ENCODE measurements at regions not wholly inside any gene's neighbourhood (a gene's known extent, or its start where the extent isn't known, plus 50 kb on each side); places are given as distances from the start of the nearest gene placed in this dataset.

DNA sequence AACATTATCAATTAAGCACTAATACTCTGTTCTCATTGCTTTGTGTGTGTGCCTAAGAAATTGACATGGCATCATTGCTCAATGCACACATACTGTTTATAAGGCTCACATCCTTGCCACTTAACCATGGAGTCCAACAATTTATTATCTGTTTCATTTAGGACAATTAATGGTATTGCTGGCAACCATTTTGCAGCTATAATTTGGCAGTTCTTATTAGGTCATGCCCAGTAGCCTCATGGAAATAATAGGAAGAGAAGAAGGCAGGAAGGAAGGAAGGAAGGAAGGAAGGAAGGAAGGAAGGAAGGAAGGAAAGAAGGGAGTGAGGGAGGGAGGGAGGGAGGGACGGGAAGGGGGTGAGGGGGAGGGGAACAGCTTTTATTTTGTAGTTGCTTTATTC is 285.5 kb upstream of the SLC24A2 start:
- Mint-ChIP-seq H3K4me1 (no peaks in the 10 kb centered on the region), H3K4me3 (no peak overlapping the region), H3K27me3 (ENCODE audit: low read depth) (no peaks in the 10 kb centered on the region), H3K9me3 (peaks cover 3% of the 10 kb centered on the region; the same call in 1 of the 2 replicates), H3K36me3 (no peaks in the 10 kb centered on the region), H3K27ac (no peak overlapping the region)
- CTCF ChIA-PET: interaction anchor here (0.6 kb wide), 1 partner anchor 350 kb away, joined by 4 read pairs; no protein-coding TSS in a partner anchor
- ATAC-seq (no peak), DNase-seq (ENCODE audit: low spot score) (no peak)
- POLR2A ChIA-PET: no interaction called here
- TF ChIP-seq SMAD3 (CRISPR knock-in tag; IDR thresholded peaks at IDR 0.05; ENCODE audit: borderline replicate concordance) (no peak), HMGA2 (CRISPR knock-in tag; IDR thresholded peaks at IDR 0.05) (no peak), TP53 (CRISPR knock-in tag; IDR thresholded peaks at IDR 0.05) (no peak), ZNF317 (CRISPR knock-in tag; IDR thresholded peaks at IDR 0.05; ENCODE audit: borderline replicate concordance, low read depth) (no peak), PRRX2 (CRISPR knock-in tag; IDR thresholded peaks at IDR 0.05) (no peak), ATF1 (CRISPR knock-in tag; IDR thresholded peaks at IDR 0.05) (no peak), OVOL2 (CRISPR knock-in tag; IDR thresholded peaks at IDR 0.05; ENCODE audit: borderline replicate concordance) (no peak), SOX15 (CRISPR knock-in tag; IDR thresholded peaks at IDR 0.05) (no peak), RORB (CRISPR knock-in tag; IDR thresholded peaks at IDR 0.05) (no peak), ELF4 (CRISPR knock-in tag; IDR thresholded peaks at IDR 0.05; ENCODE audit: low read depth) (no peak)
- TF ChIP-seq, protein P1, sequence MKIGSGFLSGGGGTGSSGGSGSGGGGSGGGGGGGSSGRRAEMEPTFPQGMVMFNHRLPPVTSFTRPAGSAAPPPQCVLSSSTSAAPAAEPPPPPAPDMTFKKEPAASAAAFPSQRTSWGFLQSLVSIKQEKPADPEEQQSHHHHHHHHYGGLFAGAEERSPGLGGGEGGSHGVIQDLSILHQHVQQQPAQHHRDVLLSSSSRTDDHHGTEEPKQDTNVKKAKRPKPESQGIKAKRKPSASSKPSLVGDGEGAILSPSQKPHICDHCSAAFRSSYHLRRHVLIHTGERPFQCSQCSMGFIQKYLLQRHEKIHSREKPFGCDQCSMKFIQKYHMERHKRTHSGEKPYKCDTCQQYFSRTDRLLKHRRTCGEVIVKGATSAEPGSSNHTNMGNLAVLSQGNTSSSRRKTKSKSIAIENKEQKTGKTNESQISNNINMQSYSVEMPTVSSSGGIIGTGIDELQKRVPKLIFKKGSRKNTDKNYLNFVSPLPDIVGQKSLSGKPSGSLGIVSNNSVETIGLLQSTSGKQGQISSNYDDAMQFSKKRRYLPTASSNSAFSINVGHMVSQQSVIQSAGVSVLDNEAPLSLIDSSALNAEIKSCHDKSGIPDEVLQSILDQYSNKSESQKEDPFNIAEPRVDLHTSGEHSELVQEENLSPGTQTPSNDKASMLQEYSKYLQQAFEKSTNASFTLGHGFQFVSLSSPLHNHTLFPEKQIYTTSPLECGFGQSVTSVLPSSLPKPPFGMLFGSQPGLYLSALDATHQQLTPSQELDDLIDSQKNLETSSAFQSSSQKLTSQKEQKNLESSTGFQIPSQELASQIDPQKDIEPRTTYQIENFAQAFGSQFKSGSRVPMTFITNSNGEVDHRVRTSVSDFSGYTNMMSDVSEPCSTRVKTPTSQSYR (CRISPR knock-in tag; IDR thresholded peaks at IDR 0.05): no peak
- TF ChIP-seq, protein P2, sequence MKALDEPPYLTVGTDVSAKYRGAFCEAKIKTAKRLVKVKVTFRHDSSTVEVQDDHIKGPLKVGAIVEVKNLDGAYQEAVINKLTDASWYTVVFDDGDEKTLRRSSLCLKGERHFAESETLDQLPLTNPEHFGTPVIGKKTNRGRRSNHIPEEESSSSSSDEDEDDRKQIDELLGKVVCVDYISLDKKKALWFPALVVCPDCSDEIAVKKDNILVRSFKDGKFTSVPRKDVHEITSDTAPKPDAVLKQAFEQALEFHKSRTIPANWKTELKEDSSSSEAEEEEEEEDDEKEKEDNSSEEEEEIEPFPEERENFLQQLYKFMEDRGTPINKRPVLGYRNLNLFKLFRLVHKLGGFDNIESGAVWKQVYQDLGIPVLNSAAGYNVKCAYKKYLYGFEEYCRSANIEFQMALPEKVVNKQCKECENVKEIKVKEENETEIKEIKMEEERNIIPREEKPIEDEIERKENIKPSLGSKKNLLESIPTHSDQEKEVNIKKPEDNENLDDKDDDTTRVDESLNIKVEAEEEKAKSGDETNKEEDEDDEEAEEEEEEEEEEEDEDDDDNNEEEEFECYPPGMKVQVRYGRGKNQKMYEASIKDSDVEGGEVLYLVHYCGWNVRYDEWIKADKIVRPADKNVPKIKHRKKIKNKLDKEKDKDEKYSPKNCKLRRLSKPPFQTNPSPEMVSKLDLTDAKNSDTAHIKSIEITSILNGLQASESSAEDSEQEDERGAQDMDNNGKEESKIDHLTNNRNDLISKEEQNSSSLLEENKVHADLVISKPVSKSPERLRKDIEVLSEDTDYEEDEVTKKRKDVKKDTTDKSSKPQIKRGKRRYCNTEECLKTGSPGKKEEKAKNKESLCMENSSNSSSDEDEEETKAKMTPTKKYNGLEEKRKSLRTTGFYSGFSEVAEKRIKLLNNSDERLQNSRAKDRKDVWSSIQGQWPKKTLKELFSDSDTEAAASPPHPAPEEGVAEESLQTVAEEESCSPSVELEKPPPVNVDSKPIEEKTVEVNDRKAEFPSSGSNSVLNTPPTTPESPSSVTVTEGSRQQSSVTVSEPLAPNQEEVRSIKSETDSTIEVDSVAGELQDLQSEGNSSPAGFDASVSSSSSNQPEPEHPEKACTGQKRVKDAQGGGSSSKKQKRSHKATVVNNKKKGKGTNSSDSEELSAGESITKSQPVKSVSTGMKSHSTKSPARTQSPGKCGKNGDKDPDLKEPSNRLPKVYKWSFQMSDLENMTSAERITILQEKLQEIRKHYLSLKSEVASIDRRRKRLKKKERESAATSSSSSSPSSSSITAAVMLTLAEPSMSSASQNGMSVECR (CRISPR knock-in tag; IDR thresholded peaks at IDR 0.05; ENCODE audit: borderline replicate concordance): no peak
- TF ChIP-seq, protein P3, sequence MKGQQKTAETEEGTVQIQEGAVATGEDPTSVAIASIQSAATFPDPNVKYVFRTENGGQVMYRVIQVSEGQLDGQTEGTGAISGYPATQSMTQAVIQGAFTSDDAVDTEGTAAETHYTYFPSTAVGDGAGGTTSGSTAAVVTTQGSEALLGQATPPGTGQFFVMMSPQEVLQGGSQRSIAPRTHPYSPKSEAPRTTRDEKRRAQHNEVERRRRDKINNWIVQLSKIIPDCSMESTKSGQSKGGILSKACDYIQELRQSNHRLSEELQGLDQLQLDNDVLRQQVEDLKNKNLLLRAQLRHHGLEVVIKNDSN (CRISPR knock-in tag; IDR thresholded peaks at IDR 0.05): no peak

DNA sequence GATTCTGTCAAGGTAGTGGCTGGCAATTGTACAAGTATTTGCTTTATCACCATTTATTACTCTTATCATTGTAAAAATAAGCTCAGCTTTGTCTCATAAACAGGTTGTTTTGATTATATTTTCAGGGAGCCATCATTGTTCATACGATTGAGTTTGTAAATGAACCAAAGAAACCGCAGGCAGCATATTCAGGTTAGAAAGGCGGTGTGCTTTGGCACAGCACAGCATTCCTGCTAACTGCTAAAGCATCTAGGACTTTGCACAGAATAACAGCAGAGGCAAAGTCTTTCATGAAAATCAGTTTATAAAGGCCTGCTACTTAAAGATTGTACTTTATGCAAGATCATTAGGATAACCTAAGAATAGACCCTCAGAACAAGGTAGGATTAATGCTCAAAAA is 281.5 kb upstream of the SLC24A2 start:
- Mint-ChIP-seq H3K4me1 (peaks cover 12% of the 10 kb centered on the region), H3K27me3 (ENCODE audit: low read depth) (no peaks in the 10 kb centered on the region), H3K27ac (no peak overlapping the region), H3K9me3 (peaks cover 8% of the 10 kb centered on the region), H3K4me3 (no peak overlapping the region), H3K36me3 (no peaks in the 10 kb centered on the region)
- DNase-seq (ENCODE audit: low spot score): no peak
- ATAC-seq: no peak
- POLR2A ChIA-PET: no interaction called here
- CTCF ChIA-PET: no interaction called here
- TF ChIP-seq, protein P4, sequence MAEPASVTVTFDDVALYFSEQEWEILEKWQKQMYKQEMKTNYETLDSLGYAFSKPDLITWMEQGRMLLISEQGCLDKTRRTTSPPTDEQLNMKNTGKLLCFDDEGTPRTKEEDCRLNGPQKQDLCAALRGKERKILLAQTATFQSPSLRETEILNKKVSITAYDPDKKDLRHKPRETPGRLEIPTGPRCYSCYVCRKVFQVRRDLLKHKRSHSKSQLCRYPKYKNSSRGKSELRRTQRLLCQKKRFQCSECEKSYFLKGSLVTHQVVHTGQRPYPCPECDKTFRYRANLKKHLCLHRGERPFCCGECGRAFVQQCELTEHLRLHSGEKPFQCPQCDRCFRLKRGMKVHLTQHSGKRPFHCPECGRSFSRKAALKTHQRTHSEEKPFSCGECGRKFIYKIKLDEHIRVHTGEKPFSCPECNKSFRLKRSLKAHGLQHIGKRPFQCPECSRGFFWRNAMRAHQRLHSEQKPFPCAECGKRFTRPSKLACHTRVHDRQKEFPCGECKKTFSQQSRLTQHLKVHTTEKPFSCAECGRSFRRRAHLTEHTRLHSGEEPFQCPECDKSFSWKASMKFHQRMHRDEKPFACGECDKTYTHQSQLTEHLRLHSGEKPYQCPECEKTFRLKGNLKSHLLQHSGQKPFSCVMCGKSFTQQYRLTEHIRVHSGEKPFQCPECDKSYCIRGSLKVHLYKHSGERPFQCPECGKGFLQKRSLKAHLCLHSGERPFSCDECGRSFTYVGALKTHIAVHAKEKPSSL (CRISPR knock-in tag; conservative IDR thresholded peaks at IDR 0.05): no peak
- TF ChIP-seq, protein P5, sequence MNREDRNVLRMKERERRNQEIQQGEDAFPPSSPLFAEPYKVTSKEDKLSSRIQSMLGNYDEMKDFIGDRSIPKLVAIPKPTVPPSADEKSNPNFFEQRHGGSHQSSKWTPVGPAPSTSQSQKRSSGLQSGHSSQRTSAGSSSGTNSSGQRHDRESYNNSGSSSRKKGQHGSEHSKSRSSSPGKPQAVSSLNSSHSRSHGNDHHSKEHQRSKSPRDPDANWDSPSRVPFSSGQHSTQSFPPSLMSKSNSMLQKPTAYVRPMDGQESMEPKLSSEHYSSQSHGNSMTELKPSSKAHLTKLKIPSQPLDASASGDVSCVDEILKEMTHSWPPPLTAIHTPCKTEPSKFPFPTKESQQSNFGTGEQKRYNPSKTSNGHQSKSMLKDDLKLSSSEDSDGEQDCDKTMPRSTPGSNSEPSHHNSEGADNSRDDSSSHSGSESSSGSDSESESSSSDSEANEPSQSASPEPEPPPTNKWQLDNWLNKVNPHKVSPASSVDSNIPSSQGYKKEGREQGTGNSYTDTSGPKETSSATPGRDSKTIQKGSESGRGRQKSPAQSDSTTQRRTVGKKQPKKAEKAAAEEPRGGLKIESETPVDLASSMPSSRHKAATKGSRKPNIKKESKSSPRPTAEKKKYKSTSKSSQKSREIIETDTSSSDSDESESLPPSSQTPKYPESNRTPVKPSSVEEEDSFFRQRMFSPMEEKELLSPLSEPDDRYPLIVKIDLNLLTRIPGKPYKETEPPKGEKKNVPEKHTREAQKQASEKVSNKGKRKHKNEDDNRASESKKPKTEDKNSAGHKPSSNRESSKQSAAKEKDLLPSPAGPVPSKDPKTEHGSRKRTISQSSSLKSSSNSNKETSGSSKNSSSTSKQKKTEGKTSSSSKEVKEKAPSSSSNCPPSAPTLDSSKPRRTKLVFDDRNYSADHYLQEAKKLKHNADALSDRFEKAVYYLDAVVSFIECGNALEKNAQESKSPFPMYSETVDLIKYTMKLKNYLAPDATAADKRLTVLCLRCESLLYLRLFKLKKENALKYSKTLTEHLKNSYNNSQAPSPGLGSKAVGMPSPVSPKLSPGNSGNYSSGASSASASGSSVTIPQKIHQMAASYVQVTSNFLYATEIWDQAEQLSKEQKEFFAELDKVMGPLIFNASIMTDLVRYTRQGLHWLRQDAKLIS (CRISPR knock-in tag; IDR thresholded peaks at IDR 0.05; ENCODE audit: borderline replicate concordance): no peak
- TF ChIP-seq ZNF423 (CRISPR knock-in tag; IDR thresholded peaks at IDR 0.05) (no peak), ZNF416 (CRISPR knock-in tag; IDR thresholded peaks at IDR 0.05) (no peak)
- TF ChIP-seq, protein P2 (CRISPR knock-in tag; IDR thresholded peaks at IDR 0.05; ENCODE audit: borderline replicate concordance): no peak
